NB4 (cell line): ENCODE measurements at regions not wholly inside any gene's neighbourhood (a gene's known extent, or its start where the extent isn't known, plus 50 kb on each side); places are given as distances from the start of the nearest gene placed in this dataset.

ENCODE experiments used
- MAX ChIP-seq: IDR thresholded peaks from 2 replicates; pipeline ENCODE4 v1.6.1; 2011; ENCODE audit warnings: low read depth, low read length
- POLR2A ChIP-seq: IDR thresholded peaks from 2 replicates; pipeline ENCODE4 v1.6.1; 2011; ENCODE audit warnings: mild to moderate bottlenecking; ENCODE audit not compliant: insufficient read length; ENCODE audit errors: extremely low read depth
- TF ChIP-seq, protein P1 (sequence below): IDR thresholded peaks from one replicate; pipeline ENCODE4 v1.5.1; 2012; ENCODE audit warnings: low read depth, low read length

DNA sequence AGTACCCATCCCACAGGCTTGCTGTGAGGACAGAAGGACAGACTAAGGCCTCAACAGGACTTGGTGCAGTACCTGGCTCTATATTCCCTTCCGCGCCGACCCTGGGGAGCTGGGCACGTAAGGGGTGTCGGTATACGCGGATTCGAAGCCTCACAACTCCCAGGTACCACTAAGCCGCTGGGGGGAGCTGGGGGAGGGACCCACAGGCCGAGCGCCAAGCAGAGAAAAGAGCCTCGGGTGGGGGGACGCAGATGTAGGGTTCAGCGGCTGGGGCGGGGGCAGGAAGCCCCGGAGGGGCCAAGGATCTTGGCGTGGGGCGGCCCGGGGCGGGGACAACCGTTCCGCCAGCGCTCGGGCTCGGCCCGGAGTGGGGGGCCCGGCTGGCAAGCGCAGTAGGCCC, 126.4 kb upstream of the ZNF746 start:
- TF ChIP-seq POLR2A = no peak
- TF ChIP-seq, protein P1, sequence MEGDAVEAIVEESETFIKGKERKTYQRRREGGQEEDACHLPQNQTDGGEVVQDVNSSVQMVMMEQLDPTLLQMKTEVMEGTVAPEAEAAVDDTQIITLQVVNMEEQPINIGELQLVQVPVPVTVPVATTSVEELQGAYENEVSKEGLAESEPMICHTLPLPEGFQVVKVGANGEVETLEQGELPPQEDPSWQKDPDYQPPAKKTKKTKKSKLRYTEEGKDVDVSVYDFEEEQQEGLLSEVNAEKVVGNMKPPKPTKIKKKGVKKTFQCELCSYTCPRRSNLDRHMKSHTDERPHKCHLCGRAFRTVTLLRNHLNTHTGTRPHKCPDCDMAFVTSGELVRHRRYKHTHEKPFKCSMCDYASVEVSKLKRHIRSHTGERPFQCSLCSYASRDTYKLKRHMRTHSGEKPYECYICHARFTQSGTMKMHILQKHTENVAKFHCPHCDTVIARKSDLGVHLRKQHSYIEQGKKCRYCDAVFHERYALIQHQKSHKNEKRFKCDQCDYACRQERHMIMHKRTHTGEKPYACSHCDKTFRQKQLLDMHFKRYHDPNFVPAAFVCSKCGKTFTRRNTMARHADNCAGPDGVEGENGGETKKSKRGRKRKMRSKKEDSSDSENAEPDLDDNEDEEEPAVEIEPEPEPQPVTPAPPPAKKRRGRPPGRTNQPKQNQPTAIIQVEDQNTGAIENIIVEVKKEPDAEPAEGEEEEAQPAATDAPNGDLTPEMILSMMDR = no peak
- no peak for TF ChIP-seq MAX
